ENCODE measurements at regions not wholly inside any gene's neighbourhood (a gene's known extent, or its start where the extent isn't known, plus 50 kb on each side); places are given as distances from the start of the nearest gene placed in this dataset.

- TF ChIP-seq CTCF (conservative IDR thresholded peaks at IDR 0.05; ENCODE audit: control insufficient read depth, insufficient read depth, low read depth, low read length) = no peak
- no peak overlapping the region for H3K4me3 ChIP-seq (ENCODE audit: control insufficient read depth, low read depth, low read length)
- DNase-seq (ENCODE audit: low read depth) = no peak
Observed at GRCh38 chr2:240329778-240330177, 105.7 kb upstream of the GPC1 start.

GRCh38 chr2:240333985-240334384 lies 101.5 kb upstream of the GPC1 start:
- TF ChIP-seq CTCF (conservative IDR thresholded peaks at IDR 0.05; ENCODE audit: control insufficient read depth, insufficient read depth, low read depth, low read length) = no peak
- peak; percentile 38 for DNase-seq (ENCODE audit: low read depth)
- H3K4me3 ChIP-seq (ENCODE audit: control insufficient read depth, low read depth, low read length) = no peak overlapping the region

- H3K4me3 ChIP-seq (ENCODE audit: control insufficient read depth, low read depth, low read length) = no peak overlapping the region
- TF ChIP-seq CTCF (conservative IDR thresholded peaks at IDR 0.05; ENCODE audit: control insufficient read depth, insufficient read depth, low read depth, low read length) = no peak
- no peak for DNase-seq (ENCODE audit: low read depth)
Observed at GRCh38 chr2:240335061-240335460, 100.4 kb upstream of the GPC1 start.

GRCh38 chr2:240336820-240337427 lies 98.5 kb upstream of the GPC1 start:
- no peak overlapping the region for H3K4me3 ChIP-seq (ENCODE audit: control insufficient read depth, low read depth, low read length)
- TF ChIP-seq CTCF (conservative IDR thresholded peaks at IDR 0.05; ENCODE audit: control insufficient read depth, insufficient read depth, low read depth, low read length) = no peak
- no peak for DNase-seq (ENCODE audit: low read depth)

GRCh38 chr2:240338274-240338673 lies 97.2 kb upstream of the GPC1 start:
- no peak for DNase-seq (ENCODE audit: low read depth)
- no peak for TF ChIP-seq CTCF (conservative IDR thresholded peaks at IDR 0.05; ENCODE audit: control insufficient read depth, insufficient read depth, low read depth, low read length)
- no peak overlapping the region for H3K4me3 ChIP-seq (ENCODE audit: control insufficient read depth, low read depth, low read length)

GRCh38 chr2:240339411-240340360 lies 95.8 kb upstream of the GPC1 start:
- H3K4me3 ChIP-seq (ENCODE audit: control insufficient read depth, low read depth, low read length) = no peak overlapping the region
- DNase-seq (ENCODE audit: low read depth) = no peak
- TF ChIP-seq CTCF (conservative IDR thresholded peaks at IDR 0.05; ENCODE audit: control insufficient read depth, insufficient read depth, low read depth, low read length) = no peak

Data from fibroblast of mammary gland (primary cell).